Loucy (cell line): ENCODE measurements at regions not wholly inside any gene's neighbourhood (a gene's known extent, or its start where the extent isn't known, plus 50 kb on each side); places are given as distances from the start of the nearest gene placed in this dataset.

Experiments
- H2AFZ ChIP-seq: fragments of 200-600 bp; sonication (generic); 2 replicates; pipeline ENCODE4 v1.6.0; 2016; ENCODE audit warnings: antibody characterized with exemption, mild to moderate bottlenecking, low read length, moderate library complexity
- H3F3A ChIP-seq: fragments of 200-600 bp; 2 replicates; pipeline ENCODE4 v1.6.0; 2016; ENCODE audit warnings: antibody characterized with exemption, low read depth, mild to moderate bottlenecking
- H3K27me3 ChIP-seq: fragments of 200-600 bp; sonication (generic); 2 replicates; pipeline ENCODE4 v1.6.1; 2014; ENCODE audit warnings: low read length, mild to moderate bottlenecking; ENCODE audit not compliant: insufficient read depth, poor library complexity, severe bottlenecking
- H3K36me3 ChIP-seq: fragments of 200-600 bp; sonication (generic); 2 replicates; pipeline ENCODE4 v1.6.1; 2016; ENCODE audit warnings: low read length; ENCODE audit not compliant: insufficient read depth
- H3K4me1 ChIP-seq: fragments of 200-600 bp; sonication (generic); 2 replicates; pipeline ENCODE4 v1.5.1; 2014; ENCODE audit warnings: low read length, mild to moderate bottlenecking; ENCODE audit not compliant: insufficient read depth, poor library complexity, severe bottlenecking
- H3K4me2 ChIP-seq: fragments of 200-600 bp; sonication (generic); 2 replicates; pipeline ENCODE4 v1.6.0; 2014; ENCODE audit warnings: antibody characterized with exemption, low read length, low read depth, mild to moderate bottlenecking; ENCODE audit not compliant: poor library complexity, severe bottlenecking
- H3K4me3 ChIP-seq: fragments of 200-600 bp; sonication (generic); 2 replicates; pipeline ENCODE4 v1.5.1; 2014; ENCODE audit warnings: low read length, mild to moderate bottlenecking, mixed read lengths; ENCODE audit not compliant: poor library complexity, severe bottlenecking
- H3K79me2 ChIP-seq: fragments of 200-600 bp; sonication (generic); 2 replicates; pipeline ENCODE4 v1.6.1; 2014; ENCODE audit warnings: low read length; ENCODE audit not compliant: insufficient read depth
- H3K9ac ChIP-seq: fragments of 200-600 bp; sonication (generic); 2 replicates; pipeline ENCODE4 v1.6.0; 2014; ENCODE audit warnings: mild to moderate bottlenecking, low read depth, low read length, moderate library complexity; ENCODE audit not compliant: poor library complexity, severe bottlenecking
- H3K9me2 ChIP-seq: fragments of 200-600 bp; sonication (generic); replicated peaks from 2 replicates; pipeline ENCODE4 v1.6.1; 2016; ENCODE audit warnings: low read depth, low read length, mixed read lengths
- H3K9me3 ChIP-seq: fragments of 200-600 bp; sonication (generic); 2 replicates; pipeline ENCODE4 v1.6.1; 2014; ENCODE audit warnings: mild to moderate bottlenecking, antibody characterized with exemption, low read length, low read depth; ENCODE audit not compliant: insufficient read depth
- H4K20me1 ChIP-seq: fragments of 200-600 bp; sonication (generic); 2 replicates; pipeline ENCODE4 v1.6.0; 2014; ENCODE audit warnings: antibody characterized with exemption, low read length, mild to moderate bottlenecking; ENCODE audit not compliant: insufficient read depth, poor library complexity, severe bottlenecking
- CTCF ChIP-seq: fragments of 200-600 bp; sonication (generic); conservative IDR thresholded peaks from 2 replicates; pipeline ENCODE4 v1.5.1; 2014; ENCODE audit warnings: mild to moderate bottlenecking, antibody characterized with exemption, low read length
- EZH2phosphoT487 ChIP-seq: fragments of 200-600 bp; IDR thresholded peaks from 2 replicates; pipeline ENCODE4 v1.6.1; 2018; ENCODE audit warnings: antibody characterized with exemption, mild to moderate bottlenecking, moderate library complexity, borderline replicate concordance

GRCh38 chr13:85997587-85997986 lies 198.4 kb upstream of the SLITRK6 start:
- no peak overlapping the region for H3K9ac ChIP-seq
- no peaks in the 10 kb centered on the region for H4K20me1 ChIP-seq
- TF ChIP-seq CTCF (no peak), EZH2phosphoT487 (no peak)
- H3K4me3 ChIP-seq = no peak overlapping the region
- no peaks in the 10 kb centered on the region for H3K27me3 ChIP-seq
- no peaks in the 10 kb centered on the region for H3F3A ChIP-seq
- H3K79me2 ChIP-seq = no peaks in the 10 kb centered on the region
- H2AFZ ChIP-seq = no peak overlapping the region
- H3K4me1 ChIP-seq = no peaks in the 10 kb centered on the region
- H3K36me3 ChIP-seq = no peaks in the 10 kb centered on the region
- no peaks in the 10 kb centered on the region for H3K9me3 ChIP-seq
- H3K9me2 ChIP-seq = no peaks in the 10 kb centered on the region
- H3K4me2 ChIP-seq = no peak overlapping the region

- Histone ChIP-seq H3K9me3 (no peaks in the 10 kb centered on the region), H3K4me3 (no peak overlapping the region), H3K36me3 (no peaks in the 10 kb centered on the region), H4K20me1 (no peaks in the 10 kb centered on the region), H3K27me3 (no peaks in the 10 kb centered on the region), H3F3A (no peaks in the 10 kb centered on the region), H3K4me1 (no peaks in the 10 kb centered on the region), H2AFZ (0 out of 2 replicates have a peak overlapping the region, but pooled peaks have one; percentile 41), H3K79me2 (no peaks in the 10 kb centered on the region), H3K9ac (no peak overlapping the region), H3K9me2 (no peaks in the 10 kb centered on the region), H3K4me2 (no peak overlapping the region)
- TF ChIP-seq CTCF = no peak
- TF ChIP-seq EZH2phosphoT487 = no peak
Observed at GRCh38 chr13:85995788-85996418, 196.7 kb upstream of the SLITRK6 start.

- Histone ChIP-seq H3K9me3 (no peaks in the 10 kb centered on the region), H3K9me2 (no peaks in the 10 kb centered on the region), H3K79me2 (no peaks in the 10 kb centered on the region), H3K36me3 (no peaks in the 10 kb centered on the region), H3F3A (no peaks in the 10 kb centered on the region), H3K27me3 (no peaks in the 10 kb centered on the region), H2AFZ (no peak overlapping the region; the same call in 1 of the 2 replicates), H3K4me3 (no peak overlapping the region), H4K20me1 (no peaks in the 10 kb centered on the region), H3K9ac (no peak overlapping the region), H3K4me2 (no peak overlapping the region), H3K4me1 (no peaks in the 10 kb centered on the region)
- TF ChIP-seq EZH2phosphoT487 (no peak), CTCF (no peak)
Observed at GRCh38 chr13:85993567-85993966, 194.3 kb upstream of the SLITRK6 start.
